GM12891 (cell line): ENCODE measurements at regions not wholly inside any gene's neighbourhood (a gene's known extent, or its start where the extent isn't known, plus 50 kb on each side); places are given as distances from the start of the nearest gene placed in this dataset.

ENCODE experiments used
- PAX5 ChIP-seq: IDR thresholded peaks from 2 replicates; pipeline ENCODE4 v1.6.1; 2011; ENCODE audit warnings: low read length, moderate library complexity, mild to moderate bottlenecking; ENCODE audit not compliant: insufficient read depth, severe bottlenecking
- POLR2A ChIP-seq: IDR thresholded peaks from 2 replicates; pipeline ENCODE4 v1.6.1; 2011; ENCODE audit warnings: low read depth, low read length, control low read depth
- POLR2AphosphoS5 ChIP-seq: IDR thresholded peaks from 2 replicates; pipeline ENCODE4 v1.6.1; 2011; ENCODE audit warnings: low read depth, low read length, control low read depth

GRCh38 chr4:123891881-123892280 lies 495.3 kb downstream of the SPRY1 start:
- TF ChIP-seq POLR2A (no peak), POLR2AphosphoS5 (no peak), PAX5 (no peak)
